ACC112 (cell line): ENCODE measurements at regions not wholly inside any gene's neighbourhood (a gene's known extent, or its start where the extent isn't known, plus 50 kb on each side); places are given as distances from the start of the nearest gene placed in this dataset.
"Not testable (repeated sequence)": the region's sequence is repeated elsewhere in the genome, so short reads cannot be mapped to it uniquely, and the experiment has no call there.

ENCODE experiments used
- H2AFZ ChIP-seq: fragments of 200-600 bp; sonication (generic); one replicate; pipeline ENCODE4 v1.6.0; 2017; ENCODE audit warnings: antibody characterized with exemption, low read length; ENCODE audit not compliant: unreplicated experiment
- H3K27ac ChIP-seq: fragments of 200-600 bp; sonication (generic); 2 replicates; pipeline ENCODE4 v1.5.1; 2014; ENCODE audit warnings: low read depth, mild to moderate bottlenecking, antibody characterized with exemption, low read length, moderate library complexity
- H3K27me3 ChIP-seq: fragments of 200-600 bp; sonication (generic); 2 replicates; pipeline ENCODE4 v1.6.1; 2014; ENCODE audit warnings: mild to moderate bottlenecking, antibody characterized with exemption, low read length, moderate library complexity, mixed read lengths; ENCODE audit not compliant: insufficient read depth
- H3K36me3 ChIP-seq: fragments of 200-600 bp; sonication (generic); 2 replicates; pipeline ENCODE4 v1.6.1; 2016; ENCODE audit warnings: mild to moderate bottlenecking, antibody characterized with exemption, low read length, moderate library complexity, mixed read lengths; ENCODE audit not compliant: insufficient read depth
- H3K4me1 ChIP-seq: fragments of 200-600 bp; sonication (generic); one replicate; pipeline ENCODE4 v1.6.1; 2016; ENCODE audit warnings: low read length, mixed read lengths; ENCODE audit not compliant: insufficient read depth, unreplicated experiment, control insufficient read depth
- H3K4me3 ChIP-seq: fragments of 200-600 bp; sonication (generic); 2 replicates; pipeline ENCODE4 v1.5.1; 2014; ENCODE audit warnings: mild to moderate bottlenecking, low read depth, low read length
- H3K79me2 ChIP-seq: fragments of 200-600 bp; sonication (generic); one replicate; pipeline ENCODE4 v1.6.0; 2016; ENCODE audit warnings: low read length; ENCODE audit not compliant: control insufficient read depth, unreplicated experiment, insufficient read depth

GRCh38 chr4:186871856-186872255, 148.2 kb upstream of the FAT1 start:
- H3K79me2 ChIP-seq: peaks cover 13% of the 10 kb centered on the region
- H3K27me3 ChIP-seq: no peaks in the 10 kb centered on the region
- no peaks in the 10 kb centered on the region for H3K4me1 ChIP-seq
- H2AFZ ChIP-seq: no peak overlapping the region
- H3K36me3 ChIP-seq: peaks cover 6% of the 10 kb centered on the region; the same call in 1 of the 2 replicates
- no peak overlapping the region for H3K27ac ChIP-seq
- H3K4me3 ChIP-seq: no peak overlapping the region

- not testable (repeated sequence) for H3K4me1 ChIP-seq, H3K36me3 ChIP-seq
These were observed 149.4 kb upstream of the FAT1 start for GRCh38 chr4:186873095-186873494.

GRCh38 chr4:186875476-186875875, 151.8 kb upstream of the FAT1 start:
- H3K36me3 ChIP-seq: peaks cover 6% of the 10 kb centered on the region; the same call in 1 of the 2 replicates
- H3K4me1 ChIP-seq: peaks cover 1% of the 10 kb centered on the region

More at GRCh38 chr4:186873095-186873494, 149.4 kb upstream of the FAT1 start:
- H3K27ac ChIP-seq, H3K4me3 ChIP-seq, H3K27me3 ChIP-seq, H2AFZ ChIP-seq: not testable (repeated sequence)
- peaks cover 13% of the 10 kb centered on the region for H3K79me2 ChIP-seq

GRCh38 chr4:186876961-186877626, 153.4 kb upstream of the FAT1 start:
- Histone ChIP-seq H3K36me3 (peaks cover 6% of the 10 kb centered on the region; the same call in 1 of the 2 replicates), H3K79me2 (peaks cover 1% of the 10 kb centered on the region), H3K27ac (no peak overlapping the region), H3K4me3 (no peak overlapping the region), H2AFZ (no peak overlapping the region), H3K27me3 (no peaks in the 10 kb centered on the region), H3K4me1 (peaks cover 18% of the 10 kb centered on the region)

More at GRCh38 chr4:186875476-186875875, 151.8 kb upstream of the FAT1 start:
- Histone ChIP-seq H3K27ac (no peak overlapping the region), H2AFZ (no peak overlapping the region), H3K27me3 (no peaks in the 10 kb centered on the region), H3K79me2 (peaks cover 13% of the 10 kb centered on the region), H3K4me3 (no peak overlapping the region)

- Histone ChIP-seq H3K36me3 (peaks cover 3% of the 10 kb centered on the region; the same call in 1 of the 2 replicates), H3K4me3 (no peak overlapping the region), H3K4me1 (peaks cover 21% of the 10 kb centered on the region), H3K27me3 (no peaks in the 10 kb centered on the region), H3K79me2 (peaks cover under 1% of the 10 kb centered on the region), H3K27ac (no peak overlapping the region), H2AFZ (no peak overlapping the region)
These were observed 154.6 kb upstream of the FAT1 start for GRCh38 chr4:186878203-186878776.

GRCh38 chr4:186881521-186882220, 158.0 kb upstream of the FAT1 start:
- Histone ChIP-seq H3K4me3 (peak overlapping the region; percentile 26; the same call in 1 of the 2 replicates), H3K79me2 (peaks cover 3% of the 10 kb centered on the region), H3K36me3 (no peaks in the 10 kb centered on the region), H2AFZ (no peak overlapping the region), H3K4me1 (peaks cover 21% of the 10 kb centered on the region), H3K27ac (peak overlapping the region; percentile 41), H3K27me3 (no peaks in the 10 kb centered on the region)

- Histone ChIP-seq H3K4me3 (no peak overlapping the region), H2AFZ (no peak overlapping the region), H3K27me3 (no peaks in the 10 kb centered on the region), H3K27ac (peak overlapping the region; percentile 10; the same call in 1 of the 2 replicates), H3K4me1 (peaks cover 21% of the 10 kb centered on the region), H3K79me2 (peaks cover 3% of the 10 kb centered on the region), H3K36me3 (no peaks in the 10 kb centered on the region)
These were observed 158.6 kb upstream of the FAT1 start for GRCh38 chr4:186882293-186882692.

GRCh38 chr4:186885289-186885688, 161.6 kb upstream of the FAT1 start:
- Histone ChIP-seq H3K4me1 (peaks cover 21% of the 10 kb centered on the region), H3K4me3 (no peak overlapping the region), H3K27me3 (no peaks in the 10 kb centered on the region), H2AFZ (no peak overlapping the region), H3K79me2 (peaks cover 3% of the 10 kb centered on the region), H3K27ac (no peak overlapping the region), H3K36me3 (no peaks in the 10 kb centered on the region; the same call in 1 of the 2 replicates)

GRCh38 chr4:186886759-186887158, 163.1 kb upstream of the FAT1 start:
- Histone ChIP-seq H3K4me3 (no peak overlapping the region), H2AFZ (no peak overlapping the region)

GRCh38 chr4:186887291-186887700, 163.6 kb upstream of the FAT1 start:
- Histone ChIP-seq H3K4me3 (no peak overlapping the region), H3K27me3 (no peaks in the 10 kb centered on the region), H2AFZ (no peak overlapping the region), H3K36me3 (no peaks in the 10 kb centered on the region; the same call in 1 of the 2 replicates), H3K27ac (no peak overlapping the region), H3K79me2 (peaks cover 3% of the 10 kb centered on the region), H3K4me1 (peaks cover 1% of the 10 kb centered on the region)

More at GRCh38 chr4:186886759-186887158, 163.1 kb upstream of the FAT1 start:
- peaks cover 7% of the 10 kb centered on the region for H3K4me1 ChIP-seq
- no peaks in the 10 kb centered on the region; the same call in 1 of the 2 replicates for H3K36me3 ChIP-seq
- peaks cover 3% of the 10 kb centered on the region for H3K79me2 ChIP-seq
- no peak overlapping the region for H3K27ac ChIP-seq
- no peaks in the 10 kb centered on the region for H3K27me3 ChIP-seq
